Thyroid gland (tissue), 4 donors: ENCODE measurements at regions not wholly inside any gene's neighbourhood (a gene's known extent, or its start where the extent isn't known, plus 50 kb on each side); places are given as distances from the start of the nearest gene placed in this dataset.

ENCODE experiments used
- DNase-seq, 2 donors: peaks; one replicate each; pipeline ENCODE4 v3.0.0-alpha.2; 2019
- H3K27ac ChIP-seq, 3 donors: fragments of 200-600 bp; sonication (generic); 1 replicate in 2 of 3; 2 replicates in 1 of 3; pipeline ENCODE4 v1.5.1; 2016 to 2019; ENCODE audit warnings: mild to moderate bottlenecking in 1 of 3, moderate library complexity in 1 of 3
- H3K27me3 ChIP-seq: fragments of 200-600 bp; sonication (generic); one replicate; pipeline ENCODE4 v1.5.1; 2019
- H3K36me3 ChIP-seq, 2 donors: fragments of 200-600 bp; sonication (generic); one replicate each; pipeline ENCODE4 v1.5.1; 2016 to 2019
- H3K4me1 ChIP-seq, 2 donors: fragments of 200-600 bp; sonication (generic); one replicate each; pipeline ENCODE4 v1.5.1; 2017 to 2019
- H3K4me3 ChIP-seq, 3 donors: fragments of 200-600 bp; sonication (generic); replicated peaks in 1 of 3; 1 replicate in 2 of 3; 2 replicates in 1 of 3; pipeline ENCODE4 v1.5.1; 2016; ENCODE audit warnings: mild to moderate bottlenecking in 1 of 3
- H3K9me3 ChIP-seq: fragments of 200-600 bp; sonication (generic); one replicate; pipeline ENCODE4 v1.5.1; 2017
- POLR2A ChIP-seq, 2 donors: fragments of 450-650 bp; IDR thresholded peaks; one replicate each; pipeline ENCODE4 v1.6.1; 2017; ENCODE audit warnings: antibody characterized with exemption in 2 of 2, mild to moderate bottlenecking in 2 of 2, moderate library complexity in 1 of 2
- WGBS, 2 donors: methylation state at CpG; one replicate each; pipeline ENCODE4 v1.1.5; 2017; 5-methylcytosine and 5-hydroxymethylcytosine counted together
- intact Hi-C: fragments of 100-400 bp; cut with DNase I; formaldehyde crosslinking; loops from one replicate; pipeline ENCODE4 v1.15.1; 2023
- TF ChIP-seq, protein P1 (sequence below), 6 experiments: fragments of 200-600 bp in 3 of 6; fragments of 450-650 bp in 3 of 6; sonication (generic) in 3 of 6; IDR thresholded peaks; one replicate each; pipeline ENCODE4 v1.5.1; 2016 to 2019; ENCODE audit warnings: antibody characterized with exemption in 6 of 6, mild to moderate bottlenecking in 2 of 6, inconsistent platforms in 1 of 6, moderate library complexity in 1 of 6

GRCh38 chr1:43059640-43060574 is 101.2 kb upstream of the SLC2A1 start:
- H3K27ac ChIP-seq = no peak overlapping the region
- DNase-seq = no peak
- no peaks in the 10 kb centered on the region for H3K9me3 ChIP-seq
- intact Hi-C loops = no loop called here
- no peak overlapping the region for H3K4me3 ChIP-seq
- TF ChIP-seq POLR2A (IDR thresholded peaks at IDR 0.05) = no peak
- TF ChIP-seq, protein P1, sequence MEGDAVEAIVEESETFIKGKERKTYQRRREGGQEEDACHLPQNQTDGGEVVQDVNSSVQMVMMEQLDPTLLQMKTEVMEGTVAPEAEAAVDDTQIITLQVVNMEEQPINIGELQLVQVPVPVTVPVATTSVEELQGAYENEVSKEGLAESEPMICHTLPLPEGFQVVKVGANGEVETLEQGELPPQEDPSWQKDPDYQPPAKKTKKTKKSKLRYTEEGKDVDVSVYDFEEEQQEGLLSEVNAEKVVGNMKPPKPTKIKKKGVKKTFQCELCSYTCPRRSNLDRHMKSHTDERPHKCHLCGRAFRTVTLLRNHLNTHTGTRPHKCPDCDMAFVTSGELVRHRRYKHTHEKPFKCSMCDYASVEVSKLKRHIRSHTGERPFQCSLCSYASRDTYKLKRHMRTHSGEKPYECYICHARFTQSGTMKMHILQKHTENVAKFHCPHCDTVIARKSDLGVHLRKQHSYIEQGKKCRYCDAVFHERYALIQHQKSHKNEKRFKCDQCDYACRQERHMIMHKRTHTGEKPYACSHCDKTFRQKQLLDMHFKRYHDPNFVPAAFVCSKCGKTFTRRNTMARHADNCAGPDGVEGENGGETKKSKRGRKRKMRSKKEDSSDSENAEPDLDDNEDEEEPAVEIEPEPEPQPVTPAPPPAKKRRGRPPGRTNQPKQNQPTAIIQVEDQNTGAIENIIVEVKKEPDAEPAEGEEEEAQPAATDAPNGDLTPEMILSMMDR (IDR thresholded peaks at IDR 0.05) = no peak
- no peaks in the 10 kb centered on the region for H3K4me1 ChIP-seq
- 78 to 81% methylated on average over 9 of the region's 9 CpGs for WGBS, 2 donors
- H3K36me3 ChIP-seq = no peaks in the 10 kb centered on the region
- no peaks in the 10 kb centered on the region for H3K27me3 ChIP-seq

DNA sequence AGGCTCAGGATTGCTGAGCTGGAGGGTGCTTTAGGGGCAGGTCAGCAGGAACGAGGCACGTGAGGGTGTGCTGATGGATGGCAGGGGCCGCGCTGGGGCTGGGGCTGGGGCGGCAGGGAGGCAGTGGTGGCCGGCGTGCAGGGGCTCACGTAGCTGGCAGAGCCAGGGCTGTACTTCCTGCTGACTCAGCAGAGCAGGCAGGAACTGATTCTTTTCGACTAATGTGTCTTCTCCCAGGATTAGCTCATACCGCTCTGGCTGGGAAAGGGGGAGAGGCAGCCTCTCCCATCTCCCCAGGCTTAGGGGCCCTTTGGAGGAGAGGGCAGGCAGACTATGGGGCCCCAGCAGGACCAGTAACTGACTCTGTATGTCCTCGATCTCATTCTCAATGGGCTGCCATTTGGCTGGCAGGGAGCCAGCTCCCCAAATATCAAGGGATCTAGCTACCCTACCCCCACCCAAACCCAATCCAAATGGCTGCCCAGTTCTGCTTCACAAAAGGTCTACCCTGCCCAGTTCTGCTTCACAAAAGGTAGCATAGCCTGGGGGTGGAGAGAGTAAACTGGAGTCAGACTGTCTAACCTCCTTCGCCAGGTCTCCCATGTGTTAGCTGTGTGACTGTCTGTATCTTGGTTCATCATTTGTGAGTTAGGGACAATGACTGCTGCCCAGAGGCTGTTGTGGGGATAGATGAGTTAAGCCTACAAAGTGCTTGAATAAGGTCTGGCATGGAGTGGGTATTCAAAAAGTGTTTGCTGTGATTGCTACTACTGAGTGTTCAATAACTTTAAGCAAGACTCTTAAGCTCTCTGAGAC is 100.1 kb upstream of the SLC2A1 start:
- H3K4me3 ChIP-seq = no peak overlapping the region
- H3K36me3 ChIP-seq = no peaks in the 10 kb centered on the region
- H3K9me3 ChIP-seq = no peaks in the 10 kb centered on the region
- H3K27me3 ChIP-seq = no peaks in the 10 kb centered on the region
- DNase-seq = peak in 1 of 2 donors; percentile 25
- no peak overlapping the region for H3K27ac ChIP-seq
- TF ChIP-seq, protein P1 (IDR thresholded peaks at IDR 0.05) = no peak
- no peak for TF ChIP-seq POLR2A (IDR thresholded peaks at IDR 0.05)
- H3K4me1 ChIP-seq = no peaks in the 10 kb centered on the region
- intact Hi-C loops = no loop called here
- WGBS, 2 donors = 16% methylated on average over 11 to 12 of the region's 12 CpGs

GRCh38 chr1:43058056-43058455 is 99.4 kb upstream of the SLC2A1 start:
- Histone ChIP-seq H3K27me3 (no peaks in the 10 kb centered on the region), H3K4me3 (no peak overlapping the region), H3K9me3 (no peaks in the 10 kb centered on the region), H3K36me3 (no peaks in the 10 kb centered on the region), H3K4me1 (no peaks in the 10 kb centered on the region), H3K27ac (no peak overlapping the region)
- WGBS, 2 donors = 92 to 93% methylated on average over 10 to 11 of the region's 11 CpGs
- intact Hi-C loops = no loop called here
- TF ChIP-seq POLR2A (IDR thresholded peaks at IDR 0.05) = no peak
- TF ChIP-seq, protein P1 (IDR thresholded peaks at IDR 0.05) = no peak
- no peak for DNase-seq

DNA sequence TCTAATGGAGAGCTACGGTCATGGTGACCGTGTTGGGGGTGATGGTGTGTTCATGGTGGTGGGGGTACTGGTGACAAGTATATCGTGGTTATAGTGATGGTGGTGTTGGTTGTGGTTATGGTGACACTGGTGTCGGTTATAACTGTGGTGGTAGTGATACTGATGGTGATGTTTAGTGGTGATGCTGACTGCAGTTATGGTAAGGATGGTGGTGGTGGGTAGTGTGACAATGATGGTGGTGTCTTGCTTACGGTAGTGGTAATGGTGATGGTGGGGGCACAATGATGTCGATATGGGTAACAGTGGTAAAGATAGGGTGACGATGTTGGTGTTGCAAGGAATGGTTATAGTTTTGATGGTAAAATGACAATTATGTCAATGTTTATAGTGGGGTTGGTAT is 98.9 kb upstream of the SLC2A1 start:
- no peak overlapping the region for H3K27ac ChIP-seq
- H3K9me3 ChIP-seq = no peaks in the 10 kb centered on the region
- H3K4me3 ChIP-seq = no peak overlapping the region
- H3K4me1 ChIP-seq = no peaks in the 10 kb centered on the region
- TF ChIP-seq POLR2A (IDR thresholded peaks at IDR 0.05) = no peak
- TF ChIP-seq, protein P1 (IDR thresholded peaks at IDR 0.05) = no peak
- H3K36me3 ChIP-seq = no peaks in the 10 kb centered on the region
- DNase-seq = no peak
- intact Hi-C loops = no loop called here
- H3K27me3 ChIP-seq = no peaks in the 10 kb centered on the region
- 96 to 97% methylated on average over 7 of the region's 7 CpGs for WGBS, 2 donors
